ENCODE measurements at regions not wholly inside any gene's neighbourhood (a gene's known extent, or its start where the extent isn't known, plus 50 kb on each side); places are given as distances from the start of the nearest gene placed in this dataset.

DNA sequence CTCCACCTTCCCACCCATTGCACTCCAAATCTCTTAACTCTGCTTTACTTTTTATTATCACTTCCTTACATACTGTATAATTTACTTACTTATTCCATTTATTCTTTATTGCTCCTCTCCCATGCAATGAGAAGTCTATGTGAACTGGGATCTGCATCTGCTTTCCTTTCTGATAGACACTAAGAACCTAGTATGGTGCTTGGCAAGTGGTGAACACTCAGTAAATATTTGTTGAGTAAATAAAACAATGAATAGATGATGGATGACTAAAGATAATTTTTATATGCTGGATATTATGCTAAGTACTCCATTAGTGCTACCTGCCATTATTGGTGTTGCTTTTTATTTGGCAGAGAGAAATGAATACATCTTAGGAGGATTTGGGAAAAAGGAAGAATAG lies 151.0 kb downstream of the TPH2 start:
- H3K27ac ChIP-seq (ENCODE audit: low read depth), result no peak overlapping the region
- DNase-seq (ENCODE audit: low spot score) (no peak), ATAC-seq (no peak)
- no peaks in the 10 kb centered on the region for H3K79me2 ChIP-seq (replicated peaks; ENCODE audit: insufficient read depth)
- no peaks in the 10 kb centered on the region for H3K27me3 ChIP-seq (ENCODE audit: insufficient read depth)
- H3K9me2 ChIP-seq (ENCODE audit: insufficient read depth), result no peaks in the 10 kb centered on the region
- H3K27me3 Mint-ChIP-seq (ENCODE audit: insufficient read depth, low read depth, poor library complexity), result no peaks in the 10 kb centered on the region
- H3K36me3 Mint-ChIP-seq (ENCODE audit: low read depth), result no peaks in the 10 kb centered on the region
- H3K27ac Mint-ChIP-seq, result no peak overlapping the region
- no peaks in the 10 kb centered on the region for H3K36me3 ChIP-seq (ENCODE audit: insufficient read depth)
- H3K4me3 Mint-ChIP-seq, result no peak overlapping the region
- no peak overlapping the region for H3K4me3 ChIP-seq
- no peaks in the 10 kb centered on the region for H4K20me1 ChIP-seq (replicated peaks; ENCODE audit: insufficient read depth)
- H3K9me3 Mint-ChIP-seq, result no peaks in the 10 kb centered on the region
- peaks cover 8% of the 10 kb centered on the region for H3K4me1 Mint-ChIP-seq
- no peak overlapping the region for H3K4me2 ChIP-seq
- H2AFZ ChIP-seq, result no peak overlapping the region
- H3F3A ChIP-seq (replicated peaks; ENCODE audit: low read depth), result no peaks in the 10 kb centered on the region
- H3K4me1 ChIP-seq (ENCODE audit: insufficient read depth), result peaks cover 7% of the 10 kb centered on the region; the same call in 1 of the 2 replicates
- no peak for TF ChIP-seq EZH2phosphoT487 (IDR thresholded peaks at IDR 0.05; ENCODE audit: unreplicated experiment)
- no peak for TF ChIP-seq ZNF114 (CRISPR knock-in tag; IDR thresholded peaks at IDR 0.05)
- TF ChIP-seq, protein P1, sequence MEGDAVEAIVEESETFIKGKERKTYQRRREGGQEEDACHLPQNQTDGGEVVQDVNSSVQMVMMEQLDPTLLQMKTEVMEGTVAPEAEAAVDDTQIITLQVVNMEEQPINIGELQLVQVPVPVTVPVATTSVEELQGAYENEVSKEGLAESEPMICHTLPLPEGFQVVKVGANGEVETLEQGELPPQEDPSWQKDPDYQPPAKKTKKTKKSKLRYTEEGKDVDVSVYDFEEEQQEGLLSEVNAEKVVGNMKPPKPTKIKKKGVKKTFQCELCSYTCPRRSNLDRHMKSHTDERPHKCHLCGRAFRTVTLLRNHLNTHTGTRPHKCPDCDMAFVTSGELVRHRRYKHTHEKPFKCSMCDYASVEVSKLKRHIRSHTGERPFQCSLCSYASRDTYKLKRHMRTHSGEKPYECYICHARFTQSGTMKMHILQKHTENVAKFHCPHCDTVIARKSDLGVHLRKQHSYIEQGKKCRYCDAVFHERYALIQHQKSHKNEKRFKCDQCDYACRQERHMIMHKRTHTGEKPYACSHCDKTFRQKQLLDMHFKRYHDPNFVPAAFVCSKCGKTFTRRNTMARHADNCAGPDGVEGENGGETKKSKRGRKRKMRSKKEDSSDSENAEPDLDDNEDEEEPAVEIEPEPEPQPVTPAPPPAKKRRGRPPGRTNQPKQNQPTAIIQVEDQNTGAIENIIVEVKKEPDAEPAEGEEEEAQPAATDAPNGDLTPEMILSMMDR (conservative IDR thresholded peaks at IDR 0.05; ENCODE audit: low read depth in 2 of 2), result no peak
- no peak for TF ChIP-seq CREB1 (CRISPR knock-in tag; IDR thresholded peaks at IDR 0.05; ENCODE audit: low read depth)
- no peak for TF ChIP-seq POLR2AphosphoS5 (IDR thresholded peaks at IDR 0.05; ENCODE audit: low read depth)
- no peak for TF ChIP-seq NANOG (IDR thresholded peaks at IDR 0.05; ENCODE audit: borderline replicate concordance)
- TF ChIP-seq STAT1 (IDR thresholded peaks at IDR 0.05; ENCODE audit: unreplicated experiment), result no peak
- TF ChIP-seq, protein P2, sequence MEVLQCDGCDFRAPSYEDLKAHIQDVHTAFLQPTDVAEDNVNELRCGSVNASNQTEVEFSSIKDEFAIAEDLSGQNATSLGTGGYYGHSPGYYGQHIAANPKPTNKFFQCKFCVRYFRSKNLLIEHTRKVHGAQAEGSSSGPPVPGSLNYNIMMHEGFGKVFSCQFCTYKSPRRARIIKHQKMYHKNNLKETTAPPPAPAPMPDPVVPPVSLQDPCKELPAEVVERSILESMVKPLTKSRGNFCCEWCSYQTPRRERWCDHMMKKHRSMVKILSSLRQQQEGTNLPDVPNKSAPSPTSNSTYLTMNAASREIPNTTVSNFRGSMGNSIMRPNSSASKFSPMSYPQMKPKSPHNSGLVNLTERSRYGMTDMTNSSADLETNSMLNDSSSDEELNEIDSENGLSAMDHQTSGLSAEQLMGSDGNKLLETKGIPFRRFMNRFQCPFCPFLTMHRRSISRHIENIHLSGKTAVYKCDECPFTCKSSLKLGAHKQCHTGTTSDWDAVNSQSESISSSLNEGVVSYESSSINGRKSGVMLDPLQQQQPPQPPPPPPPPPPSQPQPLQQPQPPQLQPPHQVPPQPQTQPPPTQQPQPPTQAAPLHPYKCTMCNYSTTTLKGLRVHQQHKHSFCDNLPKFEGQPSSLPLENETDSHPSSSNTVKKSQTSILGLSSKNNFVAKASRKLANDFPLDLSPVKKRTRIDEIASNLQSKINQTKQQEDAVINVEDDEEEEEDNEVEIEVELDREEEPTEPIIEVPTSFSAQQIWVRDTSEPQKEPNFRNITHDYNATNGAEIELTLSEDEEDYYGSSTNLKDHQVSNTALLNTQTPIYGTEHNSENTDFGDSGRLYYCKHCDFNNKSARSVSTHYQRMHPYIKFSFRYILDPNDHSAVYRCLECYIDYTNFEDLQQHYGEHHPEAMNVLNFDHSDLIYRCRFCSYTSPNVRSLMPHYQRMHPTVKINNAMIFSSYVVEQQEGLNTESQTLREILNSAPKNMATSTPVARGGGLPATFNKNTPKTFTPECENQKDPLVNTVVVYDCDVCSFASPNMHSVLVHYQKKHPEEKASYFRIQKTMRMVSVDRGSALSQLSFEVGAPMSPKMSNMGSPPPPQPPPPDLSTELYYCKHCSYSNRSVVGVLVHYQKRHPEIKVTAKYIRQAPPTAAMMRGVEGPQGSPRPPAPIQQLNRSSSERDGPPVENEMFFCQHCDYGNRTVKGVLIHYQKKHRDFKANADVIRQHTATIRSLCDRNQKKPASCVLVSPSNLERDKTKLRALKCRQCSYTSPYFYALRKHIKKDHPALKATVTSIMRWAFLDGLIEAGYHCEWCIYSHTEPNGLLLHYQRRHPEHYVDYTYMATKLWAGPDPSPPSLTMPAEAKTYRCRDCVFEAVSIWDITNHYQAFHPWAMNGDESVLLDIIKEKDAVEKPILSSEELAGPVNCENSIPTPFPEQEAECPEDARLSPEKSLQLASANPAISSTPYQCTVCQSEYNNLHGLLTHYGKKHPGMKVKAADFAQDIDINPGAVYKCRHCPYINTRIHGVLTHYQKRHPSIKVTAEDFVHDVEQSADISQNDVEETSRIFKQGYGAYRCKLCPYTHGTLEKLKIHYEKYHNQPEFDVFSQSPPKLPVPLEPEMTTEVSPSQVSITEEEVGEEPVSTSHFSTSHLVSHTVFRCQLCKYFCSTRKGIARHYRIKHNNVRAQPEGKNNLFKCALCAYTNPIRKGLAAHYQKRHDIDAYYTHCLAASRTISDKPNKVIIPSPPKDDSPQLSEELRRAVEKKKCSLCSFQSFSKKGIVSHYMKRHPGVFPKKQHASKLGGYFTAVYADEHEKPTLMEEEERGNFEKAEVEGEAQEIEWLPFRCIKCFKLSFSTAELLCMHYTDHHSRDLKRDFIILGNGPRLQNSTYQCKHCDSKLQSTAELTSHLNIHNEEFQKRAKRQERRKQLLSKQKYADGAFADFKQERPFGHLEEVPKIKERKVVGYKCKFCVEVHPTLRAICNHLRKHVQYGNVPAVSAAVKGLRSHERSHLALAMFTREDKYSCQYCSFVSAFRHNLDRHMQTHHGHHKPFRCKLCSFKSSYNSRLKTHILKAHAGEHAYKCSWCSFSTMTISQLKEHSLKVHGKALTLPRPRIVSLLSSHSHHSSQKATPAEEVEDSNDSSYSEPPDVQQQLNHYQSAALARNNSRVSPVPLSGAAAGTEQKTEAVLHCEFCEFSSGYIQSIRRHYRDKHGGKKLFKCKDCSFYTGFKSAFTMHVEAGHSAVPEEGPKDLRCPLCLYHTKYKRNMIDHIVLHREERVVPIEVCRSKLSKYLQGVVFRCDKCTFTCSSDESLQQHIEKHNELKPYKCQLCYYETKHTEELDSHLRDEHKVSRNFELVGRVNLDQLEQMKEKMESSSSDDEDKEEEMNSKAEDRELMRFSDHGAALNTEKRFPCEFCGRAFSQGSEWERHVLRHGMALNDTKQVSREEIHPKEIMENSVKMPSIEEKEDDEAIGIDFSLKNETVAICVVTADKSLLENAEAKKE (CRISPR knock-in tag; IDR thresholded peaks at IDR 0.05), result no peak
- TF ChIP-seq, protein P3, sequence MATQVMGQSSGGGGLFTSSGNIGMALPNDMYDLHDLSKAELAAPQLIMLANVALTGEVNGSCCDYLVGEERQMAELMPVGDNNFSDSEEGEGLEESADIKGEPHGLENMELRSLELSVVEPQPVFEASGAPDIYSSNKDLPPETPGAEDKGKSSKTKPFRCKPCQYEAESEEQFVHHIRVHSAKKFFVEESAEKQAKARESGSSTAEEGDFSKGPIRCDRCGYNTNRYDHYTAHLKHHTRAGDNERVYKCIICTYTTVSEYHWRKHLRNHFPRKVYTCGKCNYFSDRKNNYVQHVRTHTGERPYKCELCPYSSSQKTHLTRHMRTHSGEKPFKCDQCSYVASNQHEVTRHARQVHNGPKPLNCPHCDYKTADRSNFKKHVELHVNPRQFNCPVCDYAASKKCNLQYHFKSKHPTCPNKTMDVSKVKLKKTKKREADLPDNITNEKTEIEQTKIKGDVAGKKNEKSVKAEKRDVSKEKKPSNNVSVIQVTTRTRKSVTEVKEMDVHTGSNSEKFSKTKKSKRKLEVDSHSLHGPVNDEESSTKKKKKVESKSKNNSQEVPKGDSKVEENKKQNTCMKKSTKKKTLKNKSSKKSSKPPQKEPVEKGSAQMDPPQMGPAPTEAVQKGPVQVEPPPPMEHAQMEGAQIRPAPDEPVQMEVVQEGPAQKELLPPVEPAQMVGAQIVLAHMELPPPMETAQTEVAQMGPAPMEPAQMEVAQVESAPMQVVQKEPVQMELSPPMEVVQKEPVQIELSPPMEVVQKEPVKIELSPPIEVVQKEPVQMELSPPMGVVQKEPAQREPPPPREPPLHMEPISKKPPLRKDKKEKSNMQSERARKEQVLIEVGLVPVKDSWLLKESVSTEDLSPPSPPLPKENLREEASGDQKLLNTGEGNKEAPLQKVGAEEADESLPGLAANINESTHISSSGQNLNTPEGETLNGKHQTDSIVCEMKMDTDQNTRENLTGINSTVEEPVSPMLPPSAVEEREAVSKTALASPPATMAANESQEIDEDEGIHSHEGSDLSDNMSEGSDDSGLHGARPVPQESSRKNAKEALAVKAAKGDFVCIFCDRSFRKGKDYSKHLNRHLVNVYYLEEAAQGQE (IDR thresholded peaks at IDR 0.05; ENCODE audit: unreplicated experiment), result no peak
- no peak for TF ChIP-seq ZNF331 (CRISPR knock-in tag; IDR thresholded peaks at IDR 0.05; ENCODE audit: low read depth)
- no peak for TF ChIP-seq JUNB (IDR thresholded peaks at IDR 0.05; ENCODE audit: unreplicated experiment)
- no peak for TF ChIP-seq EZH2 (IDR thresholded peaks at IDR 0.05; ENCODE audit: low read depth, unreplicated experiment)
- TF ChIP-seq, protein P4, sequence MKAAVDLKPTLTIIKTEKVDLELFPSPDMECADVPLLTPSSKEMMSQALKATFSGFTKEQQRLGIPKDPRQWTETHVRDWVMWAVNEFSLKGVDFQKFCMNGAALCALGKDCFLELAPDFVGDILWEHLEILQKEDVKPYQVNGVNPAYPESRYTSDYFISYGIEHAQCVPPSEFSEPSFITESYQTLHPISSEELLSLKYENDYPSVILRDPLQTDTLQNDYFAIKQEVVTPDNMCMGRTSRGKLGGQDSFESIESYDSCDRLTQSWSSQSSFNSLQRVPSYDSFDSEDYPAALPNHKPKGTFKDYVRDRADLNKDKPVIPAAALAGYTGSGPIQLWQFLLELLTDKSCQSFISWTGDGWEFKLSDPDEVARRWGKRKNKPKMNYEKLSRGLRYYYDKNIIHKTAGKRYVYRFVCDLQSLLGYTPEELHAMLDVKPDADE (IDR thresholded peaks at IDR 0.05), result no peak

Measured in GM23338 (cell line).